NAMALWA (cell line): ENCODE measurements at regions not wholly inside any gene's neighbourhood (a gene's known extent, or its start where the extent isn't known, plus 50 kb on each side); places are given as distances from the start of the nearest gene placed in this dataset.
"Not testable (repeated sequence)": the region's sequence is repeated elsewhere in the genome, so short reads cannot be mapped to it uniquely, and the experiment has no call there.

Source experiments
- DNase-seq: peaks from one replicate; pipeline ENCODE4 v3.0.0-alpha.2; 2015; ENCODE audit warnings: low spot score

GRCh38 chr11:96782632-96783031 is 392.8 kb downstream of the JRKL start:
- DNase-seq, result no peak

DNA sequence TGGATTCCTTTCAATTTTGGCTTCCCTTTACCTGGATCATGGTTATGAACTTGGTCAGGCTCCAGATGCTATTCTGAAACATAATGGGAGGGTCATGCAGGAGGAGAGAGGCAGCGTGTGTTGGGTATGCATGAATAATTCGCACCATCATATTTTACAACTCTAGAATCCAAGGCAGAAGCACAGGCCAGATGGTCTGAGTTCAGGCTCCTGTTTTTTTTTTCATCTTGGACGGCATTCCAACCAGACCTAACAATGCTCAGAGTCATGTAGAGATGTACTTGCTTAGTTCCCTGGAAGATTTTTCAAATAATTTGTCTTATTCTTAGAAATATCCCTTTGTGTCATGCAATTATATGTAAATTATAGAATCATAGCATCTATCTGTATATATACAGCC is 393.5 kb downstream of the JRKL start:
- DNase-seq, result no peak

DNA sequence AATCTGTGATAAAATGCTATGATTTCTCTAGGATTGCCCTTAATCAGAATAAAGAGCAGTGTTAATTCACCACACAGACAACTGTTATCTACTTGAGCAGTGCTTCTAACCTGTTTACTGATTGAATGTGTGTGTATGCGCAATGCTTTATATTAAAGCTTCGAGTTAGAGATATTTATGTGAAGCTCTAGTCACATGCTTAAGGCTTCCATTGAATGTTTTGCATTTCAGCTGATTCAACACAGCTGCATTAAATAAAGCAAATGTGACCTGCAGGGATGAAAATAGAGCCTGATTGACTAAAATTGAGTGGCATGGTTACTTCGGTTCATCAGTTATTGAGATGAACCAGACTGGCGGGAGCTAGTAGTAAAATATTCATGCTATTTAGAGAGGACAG is 395.3 kb downstream of the JRKL start:
- DNase-seq, result no peak

DNA sequence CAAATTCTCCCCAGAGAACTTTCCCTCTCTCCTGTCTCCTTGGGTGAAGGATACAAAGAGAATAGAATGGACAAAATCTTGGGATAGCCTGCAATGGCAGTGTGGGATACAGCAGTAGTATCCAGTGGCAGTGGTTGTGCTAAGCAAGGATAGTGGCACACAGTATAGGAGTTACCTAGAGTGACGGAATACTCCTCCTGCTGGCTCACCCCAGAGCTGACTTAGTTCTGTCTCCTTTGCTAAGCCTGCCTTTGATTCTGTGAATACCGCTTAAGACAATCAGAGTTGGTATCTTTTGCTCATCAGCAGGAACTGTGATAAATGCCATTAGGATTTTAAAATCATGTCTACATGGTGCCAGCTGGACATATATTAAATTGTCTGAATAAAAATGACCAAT is 404.3 kb downstream of the JRKL start:
- DNase-seq, result no peak

DNA sequence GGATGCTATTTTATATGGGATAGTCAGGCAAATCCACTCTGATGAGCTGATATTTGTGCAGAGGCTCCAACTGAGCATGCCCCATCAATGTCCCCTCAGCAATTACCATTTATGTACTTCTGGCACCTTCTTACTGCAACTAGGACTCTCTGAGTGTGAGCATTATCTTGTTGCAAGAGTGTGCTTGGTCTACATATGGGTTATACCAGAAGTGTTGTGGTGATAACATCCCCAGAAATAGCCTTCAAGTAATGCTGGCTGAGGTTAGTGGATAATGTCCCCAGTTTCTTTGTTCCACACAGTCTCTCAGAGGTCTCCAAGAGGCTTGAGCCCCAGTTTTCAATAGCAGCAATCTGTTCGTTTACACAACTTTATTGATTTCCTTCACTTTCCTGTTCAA is 408.6 kb downstream of the JRKL start:
- no peak for DNase-seq

GRCh38 chr11:96815236-96815635 is 425.4 kb downstream of the JRKL start:
- no peak for DNase-seq

DNA sequence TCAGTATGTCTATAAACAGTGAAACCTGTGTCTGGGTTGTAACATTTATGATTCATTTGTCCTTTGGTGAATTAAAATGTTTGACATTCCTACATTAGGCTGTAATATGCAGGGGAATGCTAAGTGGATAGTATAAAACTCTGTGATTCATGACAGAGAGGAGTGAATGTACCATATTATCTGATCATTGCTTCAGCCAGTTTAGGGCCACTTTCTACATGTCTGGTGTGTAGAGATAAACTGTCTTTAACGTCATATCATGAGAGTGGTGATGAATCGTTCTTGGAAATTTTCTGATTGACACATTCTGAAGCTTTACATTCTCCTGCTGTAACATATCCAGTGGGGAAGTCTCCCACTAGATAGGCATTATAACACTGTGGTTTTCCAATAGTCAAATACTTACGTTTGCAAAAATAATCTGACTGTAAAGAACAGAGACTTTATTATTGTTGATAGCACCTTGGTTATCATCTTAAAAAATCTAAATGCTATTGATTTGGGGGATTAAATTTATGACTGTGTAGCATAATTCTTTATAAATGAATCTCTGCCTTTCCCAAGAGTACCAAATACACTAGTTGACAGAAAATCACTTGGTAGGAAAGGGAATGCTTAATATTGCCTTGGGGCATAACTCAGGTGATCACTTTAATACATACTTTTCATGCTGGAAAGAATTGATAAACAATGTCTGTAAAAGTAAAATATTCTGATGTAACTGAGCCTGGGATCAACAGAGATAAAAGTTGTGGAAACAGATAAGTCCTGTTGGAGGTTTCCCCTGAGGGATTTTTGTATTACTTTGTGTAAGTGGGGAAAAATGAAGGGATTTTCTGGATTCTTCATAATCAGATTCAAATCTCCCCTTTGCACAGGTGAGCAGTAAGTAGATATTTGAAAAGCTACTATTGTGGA is 427.9 kb downstream of the JRKL start:
- no peak for DNase-seq

DNA sequence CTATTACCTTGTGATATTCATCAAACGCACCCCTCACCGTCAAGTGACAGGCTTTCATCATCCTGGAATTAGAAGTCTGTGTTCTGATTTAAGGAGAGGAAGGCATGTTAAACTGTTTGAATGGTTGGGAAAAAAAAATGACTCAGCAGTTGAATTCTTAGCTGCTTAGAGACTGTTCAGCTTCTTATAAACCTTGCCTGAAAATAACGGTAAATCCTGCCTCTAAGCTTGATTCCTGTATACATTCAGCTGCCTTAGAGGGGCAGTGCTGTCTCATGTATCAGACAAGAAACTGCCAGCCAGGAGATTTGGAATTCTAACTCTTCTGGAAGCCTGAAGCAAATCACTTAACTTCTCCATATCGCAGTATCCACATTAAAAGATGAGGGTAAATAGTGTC is 437.4 kb downstream of the JRKL start:
- DNase-seq, result no peak

DNA sequence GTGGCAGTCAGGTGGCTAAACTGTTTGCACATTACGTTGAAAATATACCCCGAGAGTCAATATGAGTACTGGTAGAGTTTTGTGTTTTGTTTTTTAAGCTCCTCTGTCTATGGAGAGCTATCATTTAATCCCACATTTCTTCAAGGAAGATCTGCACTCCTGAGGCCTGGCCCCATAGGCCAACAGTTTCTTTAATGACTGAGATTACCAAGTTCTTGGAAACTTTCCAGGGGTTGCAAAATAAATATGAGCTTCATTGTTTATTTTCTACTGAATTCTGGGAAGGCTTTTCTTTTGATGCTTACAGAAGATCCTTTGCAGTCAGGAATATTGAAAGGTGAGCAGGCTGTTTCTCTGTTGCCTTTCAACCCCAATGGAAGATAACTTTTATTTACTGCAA is 452.0 kb downstream of the JRKL start:
- DNase-seq, result no peak

- no peak for DNase-seq
Measured at GRCh38 chr11:96842731-96843130, 452.9 kb downstream of the JRKL start.

GRCh38 chr11:96854425-96854824 is 464.6 kb downstream of the JRKL start:
- no peak for DNase-seq

DNA sequence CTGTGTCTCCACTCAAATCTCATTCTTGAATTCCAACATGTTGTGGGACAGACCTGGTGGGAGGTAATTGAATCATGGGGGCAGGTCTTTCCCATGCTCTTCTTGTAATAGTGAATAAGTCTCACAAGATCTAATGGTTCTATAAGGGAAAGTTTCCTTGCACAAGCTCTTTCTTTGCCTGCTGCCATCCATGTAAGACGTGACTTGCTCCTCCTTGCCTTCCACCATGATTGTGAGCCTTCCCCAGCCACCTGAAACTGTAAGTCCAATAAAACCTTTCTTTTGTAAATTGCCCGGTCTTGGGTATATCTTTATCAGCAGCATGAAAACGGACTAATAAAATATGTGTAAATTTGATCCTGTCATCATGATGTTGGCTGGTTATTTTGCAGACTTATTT is 471.9 kb downstream of the JRKL start:
- not testable (repeated sequence) for DNase-seq

GRCh38 chr11:96863520-96863919 is 473.7 kb downstream of the JRKL start:
- no peak for DNase-seq

- DNase-seq, result no peak
Measured at GRCh38 chr11:96865020-96865419, 475.2 kb downstream of the JRKL start.

- DNase-seq, result no peak
Measured at GRCh38 chr11:96869207-96869606, 479.4 kb downstream of the JRKL start.

- DNase-seq, result no peak
Measured at GRCh38 chr11:96875712-96876111, 485.9 kb downstream of the JRKL start.

- DNase-seq, result no peak
Measured at GRCh38 chr11:96878299-96879051, 488.7 kb downstream of the JRKL start.

- DNase-seq, result not testable (repeated sequence)
Measured at GRCh38 chr11:96882622-96883021, 492.8 kb downstream of the JRKL start.

DNA sequence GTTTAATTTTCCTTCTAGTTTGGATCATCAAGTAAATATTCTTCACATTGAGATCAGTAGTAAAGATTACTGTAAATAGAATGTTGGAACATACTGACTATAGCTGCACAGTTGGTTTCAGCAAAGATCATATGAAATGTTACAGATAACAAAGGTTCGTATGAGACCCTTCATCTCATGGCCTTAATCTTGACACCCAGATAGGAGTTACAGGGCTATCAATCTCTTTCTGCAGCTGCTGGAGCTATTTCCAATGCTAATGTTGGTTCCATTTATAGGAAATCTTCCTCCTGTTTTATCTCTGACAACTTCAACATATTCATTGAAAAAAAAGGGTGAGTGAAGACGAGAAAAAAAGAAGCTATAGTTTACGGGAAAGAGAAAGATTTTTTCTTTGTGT is 495.6 kb downstream of the JRKL start:
- DNase-seq, result no peak

GRCh38 chr11:96885912-96886311 is 496.1 kb downstream of the JRKL start:
- DNase-seq, result no peak

- no peak for DNase-seq
Measured at GRCh38 chr11:96893988-96894387, 504.2 kb downstream of the JRKL start.

GRCh38 chr11:96894587-96894986 is 504.8 kb downstream of the JRKL start:
- no peak for DNase-seq

DNA sequence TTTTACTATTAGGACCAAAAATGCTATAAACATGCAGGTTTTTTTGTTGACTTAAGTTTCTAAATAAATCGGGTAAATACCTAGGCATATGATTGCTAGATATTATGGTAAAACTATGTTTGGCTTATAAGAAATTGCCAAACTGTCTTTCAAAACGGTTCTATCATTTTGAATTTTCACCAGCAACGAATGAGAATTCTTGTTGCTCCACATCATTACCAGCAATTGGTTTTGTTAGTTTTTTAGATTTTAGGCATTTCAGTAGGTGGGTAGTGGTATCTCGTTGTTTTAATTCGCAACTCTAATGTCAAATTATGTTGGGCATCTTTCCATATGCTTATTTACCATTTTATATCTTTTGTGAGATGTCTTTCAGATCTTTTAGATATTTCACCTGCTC is 510.2 kb downstream of the JRKL start:
- no peak for DNase-seq
